Stimulated activated CD8-positive, alpha-beta memory T cell treated with anti-CD3 and anti-CD28 coated beads, Interleukin-15, amount 100 ng/mL, for 48 hours (primary cell): ENCODE measurements at regions not wholly inside any gene's neighbourhood (a gene's known extent, or its start where the extent isn't known, plus 50 kb on each side); places are given as distances from the start of the nearest gene placed in this dataset.
"Not testable (repeated sequence)": the region's sequence is repeated elsewhere in the genome, so short reads cannot be mapped to it uniquely, and the experiment has no call there.

Experiments
- DNase-seq, 2 donors: peaks; one replicate each; pipeline ENCODE4 v3.0.0-alpha.2; 2020; ENCODE audit warnings: low read depth in 2 of 2

GRCh38 chr10:56298941-56299340 is 62.1 kb downstream of the ZWINT start:
- no peak for DNase-seq

DNA sequence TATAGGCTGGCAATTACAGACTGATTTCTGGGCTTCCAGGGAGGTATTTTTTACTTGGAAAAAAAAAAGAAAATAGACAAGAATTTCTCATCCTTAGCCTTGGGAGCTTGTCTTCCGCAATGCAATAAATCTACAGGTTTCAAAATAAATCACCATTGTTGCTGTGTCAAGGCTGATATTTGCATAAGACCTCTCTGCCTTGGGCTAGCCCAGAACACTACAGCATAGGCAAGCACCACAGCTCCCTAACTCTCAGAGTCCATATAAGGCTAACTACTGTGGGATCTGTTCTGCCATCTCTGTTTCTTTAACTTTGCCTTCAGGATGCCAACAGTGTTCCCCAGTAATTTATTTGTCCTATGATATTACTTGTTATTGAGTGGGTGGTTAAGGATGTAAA is 64.4 kb downstream of the ZWINT start:
- DNase-seq, result no peak

DNA sequence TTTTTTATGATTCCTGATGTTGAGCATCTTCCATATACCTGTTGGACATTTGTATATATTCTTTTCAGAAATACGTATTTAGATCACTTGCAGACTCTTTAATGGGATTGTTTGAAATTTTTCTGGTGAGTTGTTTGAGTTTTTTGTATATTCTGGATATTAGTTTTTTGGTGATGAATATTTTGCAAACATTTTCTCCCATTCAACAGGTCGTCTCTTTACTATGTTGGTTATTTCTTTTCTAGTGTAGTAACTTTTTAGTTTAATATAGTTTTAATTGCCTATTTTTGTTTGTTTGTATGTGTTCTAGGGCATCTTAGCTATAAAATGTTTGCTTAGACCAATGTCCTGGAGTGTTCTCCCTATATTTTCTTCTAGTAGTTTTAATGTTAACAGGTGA is 72.7 kb downstream of the ZWINT start:
- DNase-seq, result no peak

GRCh38 chr10:56286096-56286495 is 75.0 kb downstream of the ZWINT start:
- no peak for DNase-seq

- DNase-seq, result no peak
These were observed 81.8 kb downstream of the ZWINT start for GRCh38 chr10:56279270-56279669.

- no peak for DNase-seq
These were observed 91.9 kb downstream of the ZWINT start for GRCh38 chr10:56269181-56269580.

DNA sequence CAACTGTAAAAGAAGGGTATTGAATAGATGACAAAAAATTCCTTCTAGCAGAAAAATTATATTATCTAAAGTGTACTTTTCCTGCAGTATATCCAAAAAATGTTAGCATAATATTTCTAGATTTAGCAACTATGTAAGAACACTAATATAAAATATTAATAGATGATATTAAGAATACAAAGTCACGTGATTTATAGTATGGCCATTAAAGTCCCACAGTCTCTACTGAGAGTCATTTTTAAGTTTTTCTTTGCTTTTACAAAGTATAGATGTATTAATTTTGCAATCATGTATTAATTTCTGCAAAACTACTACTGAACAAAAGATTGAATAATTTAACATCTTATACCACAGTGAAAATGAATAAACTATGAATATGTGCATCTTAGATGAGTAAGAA is 94.9 kb downstream of the ZWINT start:
- DNase-seq, result no peak

GRCh38 chr10:56258991-56259390 is 102.1 kb downstream of the ZWINT start:
- no peak for DNase-seq

- DNase-seq, result no peak
These were observed 102.7 kb downstream of the ZWINT start for GRCh38 chr10:56258378-56258777.

DNA sequence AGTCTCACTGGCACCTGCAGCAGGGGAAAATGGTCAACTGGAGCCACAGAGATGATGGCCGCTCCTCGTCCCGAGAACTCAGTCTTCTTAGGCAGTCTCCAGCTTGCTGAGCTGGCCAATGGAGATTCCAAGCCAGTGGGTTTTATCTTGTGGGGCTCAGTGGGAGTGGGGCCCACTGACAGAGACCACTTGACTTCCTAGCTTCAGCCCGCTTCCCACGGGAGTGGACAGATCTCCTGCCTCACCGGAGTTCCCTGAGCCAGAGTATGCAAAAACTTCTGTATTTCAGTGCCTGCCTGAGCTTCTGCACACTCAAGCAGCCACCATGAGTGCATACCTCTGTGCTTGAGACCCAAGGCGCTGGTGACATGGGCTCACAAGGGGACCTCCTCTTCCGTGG is 105.8 kb downstream of the ZWINT start:
- DNase-seq, result no peak

DNA sequence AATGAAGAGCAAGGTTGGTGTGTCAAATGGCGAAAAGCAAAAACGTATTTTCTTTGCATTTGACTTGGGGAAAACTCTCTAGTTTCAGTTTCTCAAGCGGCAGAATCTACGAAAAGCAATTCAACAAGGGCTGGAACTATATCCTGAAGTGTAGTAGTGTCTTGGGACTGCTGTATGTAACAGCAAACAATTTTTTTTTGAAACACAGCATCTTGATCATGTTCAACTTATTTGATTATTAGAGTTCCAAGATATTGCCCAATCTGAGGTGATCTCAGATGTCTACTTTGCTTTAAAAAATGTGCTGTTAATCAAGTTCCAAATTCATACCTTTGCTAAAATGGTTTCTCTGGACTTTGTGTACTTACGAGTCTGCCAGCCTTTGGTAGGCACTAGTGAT is 120.6 kb downstream of the ZWINT start:
- no peak for DNase-seq

DNA sequence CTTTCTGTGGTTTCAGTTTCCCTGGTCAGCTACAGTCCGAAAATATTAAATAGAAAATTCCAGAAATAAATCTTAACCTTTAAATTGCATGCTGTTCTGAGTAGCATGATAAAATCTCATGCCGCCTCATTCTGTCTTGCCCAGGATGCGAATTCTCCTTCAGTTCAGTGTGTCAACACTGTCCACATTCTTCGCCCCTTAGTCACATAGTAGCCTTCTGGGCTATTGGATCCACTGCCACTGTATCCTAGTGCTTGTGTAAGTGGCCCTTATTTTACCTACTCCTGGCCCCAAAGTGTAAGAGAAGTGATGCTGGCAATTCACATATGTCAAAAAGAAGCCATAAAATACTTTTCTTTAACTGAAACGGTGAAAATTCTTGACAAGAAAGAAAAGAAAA is 129.6 kb downstream of the ZWINT start:
- DNase-seq, result no peak

- DNase-seq, result no peak
These were observed 138.8 kb downstream of the ZWINT start for GRCh38 chr10:56222237-56222636.

- DNase-seq, result no peak
These were observed 148.1 kb downstream of the ZWINT start for GRCh38 chr10:56212951-56213350.

- DNase-seq, result no peak
These were observed 179.5 kb downstream of the ZWINT start for GRCh38 chr10:56181607-56182006.

GRCh38 chr10:56178210-56178609 is 182.8 kb downstream of the ZWINT start:
- no peak for DNase-seq

- DNase-seq, result not testable (repeated sequence)
These were observed 206.0 kb downstream of the ZWINT start for GRCh38 chr10:56155091-56155513.

DNA sequence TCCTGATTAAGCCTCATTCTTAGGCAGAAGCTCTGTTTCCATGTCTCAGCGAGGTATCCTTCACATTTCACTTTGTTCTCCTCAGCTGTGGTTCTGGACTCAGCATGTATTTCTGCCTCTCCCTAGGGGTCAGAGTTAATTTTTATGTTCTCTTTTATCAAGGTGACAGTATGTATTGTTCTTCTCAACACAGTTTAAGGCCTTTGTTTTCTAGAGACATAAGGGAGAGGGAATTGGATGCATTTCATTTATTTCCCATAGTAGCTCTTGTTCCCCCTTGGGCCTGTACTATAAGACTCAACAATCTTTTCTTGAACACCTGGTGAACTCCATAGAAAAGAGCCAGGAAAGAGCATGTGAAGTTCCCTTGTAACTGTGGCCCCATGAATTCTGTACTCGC is 214.3 kb downstream of the ZWINT start:
- no peak for DNase-seq

DNA sequence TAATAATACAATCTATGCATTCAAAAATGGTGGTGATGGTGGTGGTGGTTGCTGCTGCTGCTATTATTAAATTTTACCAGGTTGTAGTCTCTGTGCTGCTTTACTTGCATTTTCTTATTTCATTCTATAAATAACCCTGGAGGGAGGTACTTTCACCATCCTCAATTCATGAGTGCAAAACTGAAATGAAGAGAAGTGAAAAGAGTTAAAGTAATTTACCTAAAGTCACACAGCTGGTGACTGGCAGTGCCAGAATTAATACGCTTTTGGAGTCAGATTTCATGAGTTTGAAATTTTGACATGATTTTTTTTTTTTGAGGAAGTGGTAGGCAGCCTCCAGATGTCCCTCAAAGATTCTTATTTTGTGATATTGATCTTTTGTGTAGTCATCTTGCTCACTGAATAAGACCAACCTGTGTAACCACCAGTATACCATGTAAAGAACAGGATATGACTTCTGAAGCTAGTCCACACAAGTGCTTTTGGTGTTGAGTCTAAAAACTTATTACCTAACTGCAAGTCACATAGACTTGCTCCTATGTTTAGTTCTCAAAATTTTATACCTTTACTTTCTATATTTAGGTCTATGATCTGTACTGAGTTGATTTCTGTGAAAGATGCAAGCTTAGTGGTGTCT is 218.8 kb downstream of the ZWINT start:
- DNase-seq, result no peak

- DNase-seq, result no peak
These were observed 221.7 kb downstream of the ZWINT start for GRCh38 chr10:56139405-56139804.

- no peak for DNase-seq
These were observed 225.2 kb downstream of the ZWINT start for GRCh38 chr10:56135828-56136227.

GRCh38 chr10:56123247-56123646 is 237.8 kb downstream of the ZWINT start:
- DNase-seq, result no peak

- DNase-seq, result no peak
These were observed 244.4 kb downstream of the ZWINT start for GRCh38 chr10:56116684-56117083.

DNA sequence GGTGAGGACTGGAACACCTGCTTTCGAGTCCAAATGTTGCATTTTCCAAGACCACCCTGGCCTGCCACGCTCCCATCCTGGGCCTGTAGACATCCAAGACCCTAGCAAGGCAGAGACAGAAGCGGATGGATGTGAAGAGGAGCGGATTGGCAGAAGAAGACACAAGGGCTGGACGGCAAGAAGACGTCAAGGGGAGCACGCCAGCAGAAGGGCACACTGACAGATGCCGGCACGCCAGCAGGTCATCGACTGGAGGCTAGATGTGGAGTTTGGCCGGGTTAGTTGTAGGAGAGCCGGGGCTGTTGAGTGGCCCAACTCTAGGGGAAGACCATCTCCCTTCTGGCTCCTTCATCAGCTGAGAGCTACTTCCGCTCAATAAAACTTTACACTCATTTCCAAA is 251.6 kb downstream of the ZWINT start:
- DNase-seq, result no peak
